Natural killer cell treated with Interleukin-12 subunit alpha and Interleukin-12 subunit beta and Interleukin-15 and Interleukin-18, amount 100 ng/mL, for 72 hours (primary cell): ENCODE measurements at regions not wholly inside any gene's neighbourhood (a gene's known extent, or its start where the extent isn't known, plus 50 kb on each side); places are given as distances from the start of the nearest gene placed in this dataset.

Source experiments
- ATAC-seq, 2 donors: fragments of 150-1000 bp; cut with Tn5 transposase in 1 of 2; sonication (Bioruptor Pico), chemical (Tn5 transposase) in 1 of 2; 2 replicates each; pipeline ENCODE4 v1.10.0; 2021
- DNase-seq: peaks from one replicate; pipeline ENCODE4 v3.0.0; 2022; ENCODE audit warnings: low spot score
- H3K27ac Mint-ChIP-seq, 2 donors: 1 replicate in 1 of 2; 2 replicates in 1 of 2; pipeline ENCODE4 v1.8.0; 2022; ENCODE audit warnings: mixed read lengths in 2 of 2, mild to moderate bottlenecking in 1 of 2, moderate library complexity in 1 of 2
- H3K27me3 Mint-ChIP-seq, 2 donors: 1 replicate in 1 of 2; 2 replicates in 1 of 2; pipeline ENCODE4 v1.8.0; 2022; ENCODE audit warnings: mixed read lengths in 2 of 2
- H3K36me3 Mint-ChIP-seq: one replicate; pipeline ENCODE4 v1.8.0; 2022; ENCODE audit warnings: mixed read lengths
- H3K4me1 Mint-ChIP-seq, 2 donors: 1 replicate in 1 of 2; 2 replicates in 1 of 2; pipeline ENCODE4 v1.8.0; 2022; ENCODE audit warnings: low read depth in 2 of 2, mixed read lengths in 2 of 2, mild to moderate bottlenecking in 1 of 2
- H3K4me3 Mint-ChIP-seq: one replicate; pipeline ENCODE4 v1.8.0; 2022; ENCODE audit warnings: mixed read lengths
- H3K9me3 Mint-ChIP-seq: 2 replicates; pipeline ENCODE4 v1.8.0; 2022; ENCODE audit warnings: mixed read lengths

DNA sequence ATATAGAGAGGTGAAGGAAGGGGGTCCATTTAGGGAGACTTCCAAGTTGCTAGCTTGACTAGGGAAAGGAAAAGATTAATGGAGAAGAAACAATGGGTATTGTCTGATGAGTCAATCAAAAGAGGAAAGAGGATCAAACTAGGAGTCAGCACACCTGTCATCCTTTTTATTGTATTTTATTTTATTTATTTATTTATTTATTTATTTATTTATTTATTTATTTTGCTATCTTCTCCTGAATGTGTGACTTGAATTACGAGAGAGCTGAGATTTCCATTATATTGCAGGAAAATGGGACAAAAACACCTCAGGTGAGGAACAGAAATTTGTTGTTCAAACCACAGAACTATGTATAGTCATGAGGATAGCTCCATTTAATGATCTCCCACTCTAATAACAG is 58.9 kb downstream of the NUDT11 start:
- Mint-ChIP-seq H3K27me3 (peaks cover 14 to 25% of the 10 kb centered on the region in 2 donors), H3K36me3 (no peaks in the 10 kb centered on the region), H3K4me1 (no peaks in the 10 kb centered on the region), H3K27ac (no peak overlapping the region), H3K9me3 (no peaks in the 10 kb centered on the region), H3K4me3 (no peak overlapping the region)
- DNase-seq (no peak), ATAC-seq (no peak)

DNA sequence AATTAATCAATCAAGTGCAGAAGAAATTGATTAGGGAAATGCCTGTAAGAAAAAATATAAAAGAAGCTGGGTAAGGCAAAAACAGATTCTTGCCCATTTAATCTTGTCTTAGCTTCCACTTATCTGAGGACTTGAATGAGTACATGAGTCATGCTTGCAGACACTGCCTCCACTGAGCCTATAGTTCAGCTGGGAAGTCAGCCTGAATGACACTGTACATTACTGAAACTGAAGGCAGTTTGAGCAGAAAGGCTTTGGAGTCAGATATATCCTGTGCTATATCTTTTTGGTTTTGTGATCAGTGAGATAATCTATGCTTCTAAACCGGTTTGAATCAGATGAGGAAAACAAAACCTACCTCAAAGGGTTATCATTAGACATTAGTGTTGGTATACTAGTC is 61.3 kb downstream of the NUDT11 start:
- H3K27ac Mint-ChIP-seq: no peak overlapping the region
- no peaks in the 10 kb centered on the region for H3K9me3 Mint-ChIP-seq
- H3K4me3 Mint-ChIP-seq: no peak overlapping the region
- H3K36me3 Mint-ChIP-seq: no peaks in the 10 kb centered on the region
- no peak for DNase-seq
- no peaks in the 10 kb centered on the region for H3K4me1 Mint-ChIP-seq
- peaks cover 14 to 30% of the 10 kb centered on the region in 2 donors for H3K27me3 Mint-ChIP-seq
- ATAC-seq: no peak

DNA sequence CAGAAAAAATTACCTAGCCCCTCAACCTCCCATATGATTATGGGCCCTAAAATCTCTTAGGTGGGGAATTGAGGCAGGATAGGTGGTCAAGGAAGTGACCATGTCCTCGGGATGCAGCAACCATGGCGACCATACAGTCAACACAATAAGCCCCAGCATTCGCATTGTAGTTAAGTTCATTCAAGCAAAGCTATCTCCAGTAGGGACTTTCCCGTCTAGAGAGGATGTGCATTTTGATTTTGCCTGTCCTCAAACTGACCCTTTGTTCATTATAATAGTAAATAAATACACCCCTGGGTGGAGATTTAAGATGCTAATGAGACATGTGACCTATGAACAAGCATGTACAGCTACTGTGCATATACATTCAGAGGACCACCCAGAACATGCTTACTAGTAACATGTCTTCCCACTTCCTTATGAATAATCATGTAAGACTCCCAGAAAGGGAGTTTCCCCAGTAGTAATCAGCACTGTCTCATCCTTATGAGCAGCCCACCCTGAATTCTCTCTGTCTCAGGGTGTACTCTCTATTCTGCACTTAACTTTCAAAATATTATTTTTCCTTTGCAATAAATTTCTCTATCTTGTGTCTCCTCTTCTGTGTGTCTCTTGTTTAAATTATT is 74.3 kb downstream of the NUDT11 start:
- DNase-seq (no peak), ATAC-seq (no peak)
- Mint-ChIP-seq H3K4me1 (peaks cover 0 to 4% of the 10 kb centered on the region in 2 donors), H3K4me3 (no peak overlapping the region), H3K36me3 (no peaks in the 10 kb centered on the region), H3K27ac (no peak overlapping the region), H3K9me3 (no peaks in the 10 kb centered on the region), H3K27me3 (peaks cover 8 to 20% of the 10 kb centered on the region in 2 donors)

DNA sequence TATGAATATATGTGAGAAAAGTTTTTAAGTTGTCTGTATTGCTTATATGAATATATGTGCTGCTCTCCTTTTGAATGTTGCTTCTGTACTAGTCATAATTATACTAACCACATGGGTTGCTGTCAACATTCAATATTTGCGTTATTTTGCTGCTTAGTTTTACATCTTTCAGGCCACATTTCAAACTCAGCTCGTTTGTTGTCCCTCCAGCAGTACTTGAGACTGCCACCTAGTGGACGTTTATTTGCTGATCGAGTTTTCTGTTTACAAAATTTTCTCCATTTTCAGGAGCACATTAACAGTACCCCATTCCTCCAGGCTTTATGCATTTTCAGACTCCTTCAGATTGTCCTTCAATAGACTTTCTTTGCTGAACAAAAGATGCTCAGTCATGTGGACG is 75.8 kb downstream of the NUDT11 start:
- Mint-ChIP-seq H3K27ac (no peak overlapping the region), H3K4me3 (no peak overlapping the region), H3K4me1 (peaks cover 0 to 4% of the 10 kb centered on the region in 2 donors), H3K27me3 (peaks cover 8 to 17% of the 10 kb centered on the region in 2 donors), H3K36me3 (no peaks in the 10 kb centered on the region), H3K9me3 (no peaks in the 10 kb centered on the region)
- no peak for DNase-seq
- no peak for ATAC-seq

DNA sequence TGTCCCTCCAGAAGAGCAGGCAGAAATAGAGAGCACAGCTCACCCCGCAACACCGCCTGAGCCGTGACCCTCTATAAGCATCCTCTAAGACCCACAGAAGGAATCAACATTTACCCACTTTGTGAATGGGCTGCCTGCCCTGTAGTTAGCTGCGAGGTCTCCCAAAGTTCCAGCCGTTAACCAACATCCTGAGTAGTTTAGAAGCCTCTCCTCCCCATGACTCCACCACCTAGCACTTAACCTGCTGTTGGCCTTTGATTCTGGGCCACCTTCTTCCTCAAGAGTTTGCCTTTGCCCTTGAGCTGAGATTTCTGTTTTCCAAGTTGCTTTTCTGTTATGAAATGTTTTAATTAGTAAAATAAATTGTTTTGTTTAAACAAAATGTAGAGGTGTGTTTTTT is 75.8 kb downstream of the NUDT10 start:
- H3K9me3 Mint-ChIP-seq: no peaks in the 10 kb centered on the region

DNA sequence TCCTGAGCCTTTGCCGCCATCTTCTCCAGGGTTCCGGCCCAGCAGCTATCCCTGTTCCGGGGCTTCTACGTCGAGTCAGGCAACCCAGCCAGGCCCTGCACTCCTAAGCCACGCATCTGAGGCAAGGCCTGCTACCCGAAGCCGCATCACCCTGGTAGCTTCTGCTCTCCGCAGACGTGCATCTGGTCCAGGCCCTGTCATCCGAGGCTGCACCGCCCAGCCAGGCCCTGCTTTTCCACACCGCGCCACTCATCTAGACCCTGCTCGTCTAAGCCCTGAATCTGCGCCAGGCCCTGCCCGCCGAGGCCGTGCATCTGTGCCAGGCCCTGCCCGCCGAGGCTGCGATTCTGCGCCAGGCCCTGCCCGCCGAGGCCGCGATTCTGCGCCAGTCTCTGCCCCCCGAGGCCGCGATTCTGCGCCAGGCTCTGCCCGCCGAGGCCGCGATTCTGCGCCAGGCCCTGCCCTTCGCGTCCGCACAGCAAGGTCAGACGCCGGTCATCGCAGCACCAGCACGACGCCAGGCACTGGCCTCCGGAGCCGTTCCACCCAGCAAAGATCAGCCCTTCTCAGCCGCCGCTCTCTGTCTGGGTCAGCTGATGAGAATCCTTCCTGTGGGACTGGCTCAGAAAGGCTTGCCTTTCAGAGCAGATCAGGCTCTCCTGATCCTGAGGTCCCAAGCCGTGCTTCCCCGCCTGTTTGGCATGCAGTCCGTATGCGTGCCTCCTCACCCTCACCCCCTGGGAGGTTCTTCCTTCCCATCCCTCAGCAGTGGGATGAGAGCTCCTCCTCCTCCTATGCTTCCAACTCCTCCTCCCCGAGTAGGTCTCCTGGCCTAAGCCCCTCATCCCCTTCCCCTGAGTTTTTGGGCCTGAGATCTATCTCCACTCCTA is 75.1 kb downstream of the NUDT10 start:
- peaks cover 0 to 16% of the 10 kb centered on the region in 2 donors for H3K27me3 Mint-ChIP-seq
- H3K9me3 Mint-ChIP-seq: no peaks in the 10 kb centered on the region
- H3K4me3 Mint-ChIP-seq: no peak overlapping the region
- DNase-seq (no peak), ATAC-seq (no peak)
- H3K4me1 Mint-ChIP-seq: no peaks in the 10 kb centered on the region
- H3K36me3 Mint-ChIP-seq: no peaks in the 10 kb centered on the region
- H3K27ac Mint-ChIP-seq: no peak overlapping the region

More for the DNA sequence above, 75.8 kb downstream of the NUDT10 start:
- no peaks in the 10 kb centered on the region for H3K36me3 Mint-ChIP-seq
- no peaks in the 10 kb centered on the region for H3K4me1 Mint-ChIP-seq
- H3K27me3 Mint-ChIP-seq: peaks cover 0 to 17% of the 10 kb centered on the region in 2 donors
- no peak for DNase-seq
- no peak overlapping the region for H3K27ac Mint-ChIP-seq
- ATAC-seq: no peak
- H3K4me3 Mint-ChIP-seq: no peak overlapping the region

DNA sequence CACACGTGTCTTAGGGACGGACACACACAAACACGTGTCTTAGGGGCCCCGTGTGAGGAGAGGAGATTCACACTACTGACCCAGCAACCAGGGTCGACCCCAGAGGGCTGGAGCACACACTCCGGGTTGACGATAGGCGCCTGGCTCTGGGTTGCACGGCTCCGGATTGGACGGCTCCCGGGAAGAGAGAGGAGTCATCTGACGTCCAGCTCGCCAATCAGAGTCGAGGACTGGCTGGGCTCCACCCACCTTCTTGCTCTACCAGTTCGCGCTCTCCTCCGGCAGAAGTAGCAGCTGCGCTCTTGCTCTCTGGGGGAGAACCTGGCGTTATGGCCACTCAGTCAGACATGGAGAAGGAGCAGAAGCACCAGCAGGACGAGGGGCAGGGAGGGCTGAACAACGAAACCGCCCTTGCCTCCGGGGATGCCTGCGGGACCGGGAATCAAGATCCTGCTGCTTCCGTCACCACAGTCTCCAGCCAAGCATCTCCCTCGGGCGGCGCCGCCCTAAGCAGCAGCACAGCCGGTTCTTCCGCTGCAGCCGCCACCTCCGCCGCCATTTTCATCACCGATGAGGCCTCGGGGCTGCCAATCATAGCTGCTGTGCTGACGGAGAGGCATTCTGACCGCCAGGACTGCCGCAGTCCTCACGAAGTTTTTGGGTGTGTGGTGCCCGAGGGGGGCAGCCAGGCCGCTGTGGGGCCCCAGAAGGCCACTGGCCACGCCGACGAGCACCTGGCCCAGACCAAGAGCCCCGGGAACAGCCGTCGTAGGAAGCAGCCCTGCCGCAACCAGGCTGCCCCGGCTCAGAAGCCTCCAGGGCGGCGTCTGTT is 74.3 kb downstream of the NUDT10 start:
- no peak overlapping the region for H3K4me3 Mint-ChIP-seq
- H3K4me1 Mint-ChIP-seq: no peaks in the 10 kb centered on the region
- H3K9me3 Mint-ChIP-seq: no peaks in the 10 kb centered on the region
- ATAC-seq (peak in 1 of 2 donors; percentile 24), DNase-seq (no peak)
- no peaks in the 10 kb centered on the region for H3K36me3 Mint-ChIP-seq
- peaks cover 0 to 13% of the 10 kb centered on the region in 2 donors for H3K27me3 Mint-ChIP-seq
- H3K27ac Mint-ChIP-seq: no peak overlapping the region

DNA sequence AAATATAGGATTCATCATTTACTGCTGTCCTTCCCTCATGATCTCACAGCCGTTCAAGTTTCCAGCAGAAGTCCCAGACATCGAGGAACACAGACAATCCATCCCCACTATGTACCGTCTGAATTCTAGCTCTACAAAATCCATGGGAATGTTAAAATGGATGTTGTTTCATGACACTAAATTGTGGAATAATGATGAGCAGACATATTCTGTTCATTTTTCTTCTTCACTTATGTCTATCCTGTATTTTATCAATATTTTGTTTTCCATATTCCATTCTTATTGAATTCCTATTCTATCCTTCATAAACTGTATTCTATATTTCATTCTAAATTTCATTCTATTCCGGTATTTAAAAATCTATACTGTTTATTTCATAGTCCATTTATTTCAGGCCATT is 71.8 kb downstream of the NUDT10 start:
- no peaks in the 10 kb centered on the region for H3K4me1 Mint-ChIP-seq
- peaks cover 0 to 13% of the 10 kb centered on the region in 2 donors for H3K27me3 Mint-ChIP-seq
- no peaks in the 10 kb centered on the region for H3K36me3 Mint-ChIP-seq
- DNase-seq (no peak), ATAC-seq (no peak)
- no peaks in the 10 kb centered on the region for H3K9me3 Mint-ChIP-seq
- H3K4me3 Mint-ChIP-seq: no peak overlapping the region
- H3K27ac Mint-ChIP-seq: no peak overlapping the region

DNA sequence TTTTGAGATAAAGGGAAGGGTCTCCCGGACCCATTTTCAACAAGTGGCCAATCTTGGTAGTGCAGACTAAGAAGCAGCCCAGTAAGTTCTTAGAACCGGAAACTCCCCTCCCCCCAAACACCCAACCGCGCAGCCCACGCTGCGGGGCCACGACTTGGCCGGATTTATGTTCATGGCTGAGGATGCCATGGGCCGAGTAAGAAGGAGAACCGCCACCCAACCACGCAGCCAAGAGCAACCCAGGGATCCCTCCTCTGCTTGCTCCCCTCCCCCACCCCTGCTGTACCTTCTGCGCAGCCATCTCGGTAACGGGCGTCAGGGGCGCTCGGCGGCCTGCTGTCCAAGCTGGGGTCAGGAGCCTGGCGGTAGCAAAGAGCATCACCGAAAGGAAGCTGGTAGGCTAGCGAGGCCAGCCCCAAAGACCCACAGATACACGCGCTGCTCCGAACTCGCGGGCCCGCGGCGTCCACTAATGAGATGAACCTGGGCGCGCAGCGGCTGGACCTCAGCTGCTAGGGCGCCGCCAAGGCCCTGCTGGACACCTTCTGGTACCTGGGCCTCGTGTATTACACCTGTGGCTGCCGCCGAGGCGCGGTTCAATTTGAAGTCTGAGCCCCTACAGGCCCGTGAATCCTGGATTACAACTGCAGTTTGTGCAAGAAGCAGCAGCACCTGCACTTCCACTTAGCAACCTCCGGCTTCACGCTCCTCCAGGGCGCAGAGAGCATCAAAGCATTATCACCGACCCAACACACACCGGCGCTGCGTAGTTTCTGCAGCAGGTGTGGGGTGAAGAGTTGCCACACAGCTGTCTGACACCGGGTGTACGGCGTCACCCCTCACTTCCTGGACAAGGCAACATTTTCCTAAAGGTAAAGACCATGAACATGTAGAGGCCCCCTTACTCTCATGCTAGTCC is 63.4 kb downstream of the NUDT10 start:
- Mint-ChIP-seq H3K27ac (no peak overlapping the region), H3K27me3 (peaks cover 9 to 12% of the 10 kb centered on the region in 2 donors), H3K4me1 (no peaks in the 10 kb centered on the region), H3K36me3 (no peaks in the 10 kb centered on the region), H3K9me3 (no peaks in the 10 kb centered on the region), H3K4me3 (peak overlapping the region; percentile 52)
- ATAC-seq: peak; percentile 43 to 75
- DNase-seq: no peak

DNA sequence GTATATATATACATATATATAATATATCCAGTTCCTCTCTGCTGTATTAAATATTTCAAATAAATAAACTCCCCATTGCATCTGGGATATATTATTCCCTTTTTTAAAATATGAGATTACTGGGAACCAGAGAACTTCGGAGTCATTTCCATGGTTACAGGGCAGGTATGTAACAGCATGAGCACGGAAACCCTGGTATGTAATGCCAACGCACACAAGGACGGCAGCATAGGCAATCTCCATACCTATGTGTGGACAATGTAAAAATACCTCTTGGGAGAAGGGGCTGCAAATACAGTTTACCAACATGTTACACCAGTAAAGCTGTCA is 62.8 kb downstream of the NUDT10 start:
- no peak for DNase-seq
- Mint-ChIP-seq H3K27ac (no peak overlapping the region), H3K27me3 (peaks cover 9 to 15% of the 10 kb centered on the region in 2 donors), H3K9me3 (no peaks in the 10 kb centered on the region), H3K4me3 (peak overlapping the region; percentile 52), H3K36me3 (no peaks in the 10 kb centered on the region), H3K4me1 (no peaks in the 10 kb centered on the region)
- no peak for ATAC-seq
